PFSK-1 (cell line): ENCODE measurements at regions not wholly inside any gene's neighbourhood (a gene's known extent, or its start where the extent isn't known, plus 50 kb on each side); places are given as distances from the start of the nearest gene placed in this dataset.

ENCODE experiments used
- POLR2AphosphoS5 ChIP-seq: IDR thresholded peaks from 2 replicates; pipeline ENCODE4 v1.6.1; 2012; ENCODE audit warnings: low read depth, mild to moderate bottlenecking, control low read depth, low read length, moderate library complexity
- SIN3A ChIP-seq: IDR thresholded peaks from 2 replicates; pipeline ENCODE4 v1.6.1; 2012; ENCODE audit warnings: mild to moderate bottlenecking, low read length, moderate library complexity, borderline replicate concordance; ENCODE audit not compliant: insufficient read depth
- TAF1 ChIP-seq: IDR thresholded peaks from 2 replicates; pipeline ENCODE4 v1.6.1; 2012; ENCODE audit warnings: low read length, control low read depth, borderline replicate concordance; ENCODE audit not compliant: insufficient read depth

GRCh38 chr3:197425485-197426120, 127.2 kb upstream of the DLG1 start:
- TF ChIP-seq SIN3A (no peak), TAF1 (no peak), POLR2AphosphoS5 (no peak)
